Esophagus muscularis mucosa (tissue), 4 donors: ENCODE measurements at regions not wholly inside any gene's neighbourhood (a gene's known extent, or its start where the extent isn't known, plus 50 kb on each side); places are given as distances from the start of the nearest gene placed in this dataset.

ENCODE experiments used
- DNase-seq: peaks from one replicate; pipeline ENCODE4 v3.0.0-alpha.2; 2017; ENCODE audit errors: extremely low spot score
- H3K27ac ChIP-seq, 4 donors: fragments of 200-600 bp; sonication (generic); replicated peaks in 1 of 4; 1 replicate in 3 of 4; 2 replicates in 1 of 4; pipeline ENCODE4 v1.5.1; 2016 to 2019; ENCODE audit warnings: mild to moderate bottlenecking in 1 of 4
- H3K27me3 ChIP-seq, 4 donors: fragments of 200-600 bp; sonication (generic); one replicate each; pipeline versions ENCODE4 v1.5.1 to v1.6.0; 2016 to 2019
- H3K36me3 ChIP-seq, 4 donors: fragments of 200-600 bp; sonication (generic); one replicate each; pipeline ENCODE4 v1.5.1; 2016 to 2019
- H3K4me1 ChIP-seq, 4 donors: fragments of 200-600 bp; sonication (generic); one replicate each; pipeline ENCODE4 v1.5.1; 2016 to 2019
- H3K4me3 ChIP-seq, 4 donors: fragments of 200-600 bp; sonication (generic); 1 replicate in 2 of 4; 2 replicates in 2 of 4; pipeline ENCODE4 v1.5.1; 2016 to 2019; ENCODE audit warnings: mild to moderate bottlenecking in 4 of 4, moderate library complexity in 1 of 4
- H3K9me3 ChIP-seq, 4 donors: fragments of 200-600 bp; sonication (generic); 1 replicate in 3 of 4; 2 replicates in 1 of 4; pipeline ENCODE4 v1.5.1; 2016 to 2019
- CTCF ChIP-seq, 3 experiments: fragments of 200-600 bp in 2 of 3; fragments of 450-650 bp in 1 of 3; sonication (generic) in 2 of 3; IDR thresholded peaks; one replicate each; pipeline ENCODE4 v1.5.1; 2017 to 2019; ENCODE audit warnings: antibody characterized with exemption in 3 of 3, mild to moderate bottlenecking in 2 of 3, moderate library complexity in 1 of 3
- EP300 ChIP-seq: sonication (generic); formaldehyde crosslinking; IDR thresholded peaks from one replicate; pipeline ENCODE4 v1.6.1; 2017; ENCODE audit warnings: antibody characterized with exemption
- POLR2A ChIP-seq: fragments of 450-650 bp; IDR thresholded peaks from one replicate; pipeline ENCODE4 v1.6.1; 2017; ENCODE audit warnings: antibody characterized with exemption, moderate library complexity, mild to moderate bottlenecking, low read depth
- POLR2AphosphoS5 ChIP-seq, 2 donors: sonication (generic); formaldehyde crosslinking; IDR thresholded peaks; one replicate each; pipeline ENCODE4 v1.6.1; 2017; ENCODE audit warnings: antibody characterized with exemption in 2 of 2
- WGBS: methylation state at CpG from one replicate; pipeline ENCODE4 v1.1.5; 2018; 5-methylcytosine and 5-hydroxymethylcytosine counted together
- intact Hi-C: fragments of 100-400 bp; cut with DNase I; formaldehyde crosslinking; loops from one replicate; pipeline ENCODE4 v1.15.1; 2023

- H3K4me3 ChIP-seq = no peak overlapping the region
- no peaks in the 10 kb centered on the region for H3K27me3 ChIP-seq
- no peak overlapping the region for H3K27ac ChIP-seq
- 76% methylated on average over 2 of the region's 2 CpGs for WGBS
- intact Hi-C loops = no loop called here
- no peaks in the 10 kb centered on the region for H3K36me3 ChIP-seq
- no peak for TF ChIP-seq POLR2A
- DNase-seq = no peak
- H3K9me3 ChIP-seq = no peaks in the 10 kb centered on the region
- no peaks in the 10 kb centered on the region for H3K4me1 ChIP-seq
Observed at GRCh38 chr1:168842916-168843315, 113.9 kb upstream of the DPT start.

GRCh38 chr1:168843401-168843800 lies 114.4 kb upstream of the DPT start:
- no peak for TF ChIP-seq POLR2AphosphoS5 (IDR thresholded peaks at IDR 0.05)
- TF ChIP-seq EP300 = no peak
- TF ChIP-seq POLR2A = no peak
- no peak for TF ChIP-seq CTCF (IDR thresholded peaks at IDR 0.05)
- WGBS = 91% methylated on average over 4 of the region's 4 CpGs
- H3K9me3 ChIP-seq = no peaks in the 10 kb centered on the region
- intact Hi-C loops = no loop called here
- no peaks in the 10 kb centered on the region for H3K36me3 ChIP-seq
- no peak for DNase-seq
- peaks cover 0 to under 1% (median 0%) of the 10 kb centered on the region in 4 donors for H3K4me1 ChIP-seq
- H3K4me3 ChIP-seq = no peak overlapping the region
- no peaks in the 10 kb centered on the region for H3K27me3 ChIP-seq
- no peak overlapping the region for H3K27ac ChIP-seq

DNA sequence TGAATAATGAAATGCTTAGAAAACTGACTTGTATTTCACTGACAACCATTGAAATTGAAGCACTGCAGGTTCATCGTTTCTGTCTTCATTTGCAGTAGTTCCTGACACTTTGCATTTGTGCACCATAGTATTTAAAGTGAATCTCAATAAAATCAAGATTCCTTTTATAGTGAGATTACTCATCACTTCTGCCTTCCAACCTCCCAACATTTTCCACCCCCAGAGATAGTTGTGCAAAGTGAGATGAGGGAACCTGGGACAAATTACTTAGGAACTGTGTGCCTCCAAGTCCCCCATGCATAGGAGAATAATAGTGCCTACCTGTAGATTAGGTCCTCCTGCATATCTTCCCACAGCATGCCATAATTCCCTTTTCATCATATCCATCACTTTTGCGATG lies 114.9 kb upstream of the DPT start:
- no peak for TF ChIP-seq CTCF (IDR thresholded peaks at IDR 0.05)
- no peak for TF ChIP-seq EP300
- TF ChIP-seq POLR2AphosphoS5 (IDR thresholded peaks at IDR 0.05) = no peak
- no peak for TF ChIP-seq POLR2A
- H3K36me3 ChIP-seq = no peaks in the 10 kb centered on the region
- DNase-seq = no peak
- H3K27ac ChIP-seq = no peak overlapping the region
- H3K27me3 ChIP-seq = no peaks in the 10 kb centered on the region
- H3K4me1 ChIP-seq = peaks cover 0 to 4% (median 0%) of the 10 kb centered on the region in 4 donors
- intact Hi-C loops = no loop called here
- H3K4me3 ChIP-seq = no peak overlapping the region
- no peaks in the 10 kb centered on the region for H3K9me3 ChIP-seq
- WGBS = 90% methylated on average over 2 of the region's 2 CpGs

- Histone ChIP-seq H3K9me3 (no peaks in the 10 kb centered on the region), H3K27me3 (no peaks in the 10 kb centered on the region), H3K36me3 (no peaks in the 10 kb centered on the region), H3K4me3 (no peak overlapping the region), H3K27ac (no peak overlapping the region), H3K4me1 (peaks cover 0 to 4% (median 0%) of the 10 kb centered on the region in 4 donors)
- DNase-seq = no peak
- 91% methylated on average over 2 of the region's 2 CpGs for WGBS
- intact Hi-C loops = no loop called here
- TF ChIP-seq POLR2AphosphoS5 (IDR thresholded peaks at IDR 0.05) (no peak), CTCF (IDR thresholded peaks at IDR 0.05) (no peak), EP300 (no peak), POLR2A (no peak)
Observed at GRCh38 chr1:168845140-168845539, 116.1 kb upstream of the DPT start.

GRCh38 chr1:168848051-168848450 lies 119.0 kb upstream of the DPT start:
- DNase-seq = no peak
- Histone ChIP-seq H3K9me3 (no peaks in the 10 kb centered on the region), H3K4me1 (peaks cover 0 to 4% (median 0%) of the 10 kb centered on the region in 4 donors), H3K4me3 (no peak overlapping the region), H3K27ac (no peak overlapping the region), H3K36me3 (no peaks in the 10 kb centered on the region), H3K27me3 (no peaks in the 10 kb centered on the region)
- 78% methylated on average over 3 of the region's 3 CpGs for WGBS
- intact Hi-C loops = no loop called here
- TF ChIP-seq POLR2A (no peak), POLR2AphosphoS5 (IDR thresholded peaks at IDR 0.05) (no peak), EP300 (no peak), CTCF (IDR thresholded peaks at IDR 0.05) (no peak)
